DND-41 (cell line): ENCODE measurements at regions not wholly inside any gene's neighbourhood (a gene's known extent, or its start where the extent isn't known, plus 50 kb on each side); places are given as distances from the start of the nearest gene placed in this dataset.

Experiments
- ATAC-seq: fragments of 200-7000 bp; cut with Tn5 transposase; 3 replicates; pipeline ENCODE4 v1.9.1; 2021; ENCODE audit warnings: low read depth; ENCODE audit not compliant: insufficient read depth
- DNase-seq: peaks from one replicate; pipeline ENCODE4 v3.0.0-alpha.2; 2020
- H2AFZ ChIP-seq: 2 replicates; pipeline ENCODE4 v1.6.0; 2012; ENCODE audit warnings: low read depth, low read length
- H3K27ac ChIP-seq: 2 replicates; pipeline ENCODE4 v1.5.1; 2012; ENCODE audit warnings: low read length, inconsistent platforms
- H3K27me3 ChIP-seq: fragments of 200-600 bp; sonication (generic); 2 replicates; pipeline ENCODE4 v1.6.0; 2012; ENCODE audit warnings: low read length, mild to moderate bottlenecking, inconsistent platforms; ENCODE audit not compliant: insufficient read depth, poor library complexity
- H3K36me3 ChIP-seq: 2 replicates; pipeline ENCODE4 v1.5.1; 2012; ENCODE audit warnings: low read length, inconsistent platforms; ENCODE audit not compliant: insufficient read depth
- H3K4me1 ChIP-seq: 2 replicates; pipeline ENCODE4 v1.5.1; 2012; ENCODE audit warnings: mild to moderate bottlenecking, low read length; ENCODE audit not compliant: insufficient read depth
- H3K4me2 ChIP-seq: 2 replicates; pipeline ENCODE4 v1.6.0; 2012; ENCODE audit warnings: mild to moderate bottlenecking, moderate library complexity, low read length, inconsistent platforms; ENCODE audit not compliant: insufficient read depth
- H3K4me3 ChIP-seq, 2 experiments: fragments of 200-600 bp in 1 of 2; shearing (Covaris generic) in 1 of 2; 2 replicates each; pipeline ENCODE4 v1.5.1; 2012 to 2016; ENCODE audit warnings: inconsistent platforms in 2 of 2, low read length in 2 of 2, mild to moderate bottlenecking in 2 of 2, low read depth in 1 of 2, moderate library complexity in 1 of 2
- H3K79me2 ChIP-seq: 2 replicates; pipeline ENCODE4 v1.6.0; 2012; ENCODE audit warnings: low read length, inconsistent platforms; ENCODE audit not compliant: insufficient read depth
- H3K9ac ChIP-seq: 2 replicates; pipeline ENCODE4 v1.6.0; 2012; ENCODE audit warnings: low read depth, mild to moderate bottlenecking, inconsistent platforms, low read length, moderate library complexity
- H3K9me3 ChIP-seq: 2 replicates; pipeline ENCODE4 v1.5.1; 2012; ENCODE audit warnings: low read length, moderate library complexity, mild to moderate bottlenecking, inconsistent platforms; ENCODE audit not compliant: insufficient read depth, severe bottlenecking
- H4K20me1 ChIP-seq: 2 replicates; pipeline ENCODE4 v1.6.0; 2012; ENCODE audit warnings: low read length; ENCODE audit not compliant: insufficient read depth
- EZH2 ChIP-seq: IDR thresholded peaks from 3 replicates; pipeline ENCODE4 v1.6.1; 2012; ENCODE audit warnings: borderline replicate concordance, low read depth, mild to moderate bottlenecking, moderate library complexity, low read length, inconsistent platforms; ENCODE audit not compliant: severe bottlenecking
- TF ChIP-seq, protein P1 (sequence below): IDR thresholded peaks from 2 replicates; pipeline ENCODE4 v1.5.1; 2012; ENCODE audit warnings: borderline replicate concordance, low read length, moderate library complexity, mild to moderate bottlenecking; ENCODE audit not compliant: poor library complexity, severe bottlenecking; ENCODE audit errors: extremely low read depth

- H3K79me2 ChIP-seq: no peaks in the 10 kb centered on the region
- no peak overlapping the region for H3K9ac ChIP-seq
- H3K36me3 ChIP-seq: no peaks in the 10 kb centered on the region
- no peak overlapping the region for H3K4me2 ChIP-seq
- no peak for TF ChIP-seq EZH2
- TF ChIP-seq, protein P1, sequence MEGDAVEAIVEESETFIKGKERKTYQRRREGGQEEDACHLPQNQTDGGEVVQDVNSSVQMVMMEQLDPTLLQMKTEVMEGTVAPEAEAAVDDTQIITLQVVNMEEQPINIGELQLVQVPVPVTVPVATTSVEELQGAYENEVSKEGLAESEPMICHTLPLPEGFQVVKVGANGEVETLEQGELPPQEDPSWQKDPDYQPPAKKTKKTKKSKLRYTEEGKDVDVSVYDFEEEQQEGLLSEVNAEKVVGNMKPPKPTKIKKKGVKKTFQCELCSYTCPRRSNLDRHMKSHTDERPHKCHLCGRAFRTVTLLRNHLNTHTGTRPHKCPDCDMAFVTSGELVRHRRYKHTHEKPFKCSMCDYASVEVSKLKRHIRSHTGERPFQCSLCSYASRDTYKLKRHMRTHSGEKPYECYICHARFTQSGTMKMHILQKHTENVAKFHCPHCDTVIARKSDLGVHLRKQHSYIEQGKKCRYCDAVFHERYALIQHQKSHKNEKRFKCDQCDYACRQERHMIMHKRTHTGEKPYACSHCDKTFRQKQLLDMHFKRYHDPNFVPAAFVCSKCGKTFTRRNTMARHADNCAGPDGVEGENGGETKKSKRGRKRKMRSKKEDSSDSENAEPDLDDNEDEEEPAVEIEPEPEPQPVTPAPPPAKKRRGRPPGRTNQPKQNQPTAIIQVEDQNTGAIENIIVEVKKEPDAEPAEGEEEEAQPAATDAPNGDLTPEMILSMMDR: no peak
- H3K27me3 ChIP-seq: no peaks in the 10 kb centered on the region
- H4K20me1 ChIP-seq: no peaks in the 10 kb centered on the region
- DNase-seq: no peak
- no peaks in the 10 kb centered on the region for H3K9me3 ChIP-seq
- H3K4me3 ChIP-seq: no peak overlapping the region
- H2AFZ ChIP-seq: no peak overlapping the region
- H3K27ac ChIP-seq: no peak overlapping the region
- no peak for ATAC-seq
- no peaks in the 10 kb centered on the region for H3K4me1 ChIP-seq
These were observed 109.4 kb upstream of the TLL1 start for GRCh38 chr4:165763640-165764039.

DNA sequence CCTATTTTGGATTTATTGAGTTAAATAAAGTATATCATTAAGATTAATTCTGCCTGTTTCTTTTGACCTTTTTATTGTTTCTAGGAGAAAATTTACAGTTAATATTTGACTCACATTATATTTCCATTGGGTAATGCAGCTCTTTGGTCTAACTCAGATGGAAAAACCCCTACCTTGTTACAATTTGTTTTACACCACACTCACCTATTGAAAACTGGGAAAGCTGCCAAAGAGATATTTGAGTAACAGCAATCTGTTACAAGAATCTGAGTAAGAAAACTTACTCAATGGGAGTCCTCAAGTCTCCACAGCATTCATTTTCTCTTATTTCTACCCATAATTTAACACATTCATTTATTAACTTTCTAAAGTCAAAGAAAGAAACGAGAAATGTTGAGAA, 108.0 kb upstream of the TLL1 start:
- Histone ChIP-seq H3K36me3 (no peaks in the 10 kb centered on the region), H3K27me3 (no peaks in the 10 kb centered on the region), H3K9me3 (no peaks in the 10 kb centered on the region), H3K4me2 (no peak overlapping the region), H4K20me1 (no peaks in the 10 kb centered on the region), H3K79me2 (no peaks in the 10 kb centered on the region), H3K9ac (no peak overlapping the region), H3K4me1 (no peaks in the 10 kb centered on the region), H2AFZ (no peak overlapping the region), H3K27ac (no peak overlapping the region), H3K4me3 (no peak overlapping the region)
- ATAC-seq: no peak
- no peak for DNase-seq
- TF ChIP-seq, protein P1: no peak
- no peak for TF ChIP-seq EZH2

DNA sequence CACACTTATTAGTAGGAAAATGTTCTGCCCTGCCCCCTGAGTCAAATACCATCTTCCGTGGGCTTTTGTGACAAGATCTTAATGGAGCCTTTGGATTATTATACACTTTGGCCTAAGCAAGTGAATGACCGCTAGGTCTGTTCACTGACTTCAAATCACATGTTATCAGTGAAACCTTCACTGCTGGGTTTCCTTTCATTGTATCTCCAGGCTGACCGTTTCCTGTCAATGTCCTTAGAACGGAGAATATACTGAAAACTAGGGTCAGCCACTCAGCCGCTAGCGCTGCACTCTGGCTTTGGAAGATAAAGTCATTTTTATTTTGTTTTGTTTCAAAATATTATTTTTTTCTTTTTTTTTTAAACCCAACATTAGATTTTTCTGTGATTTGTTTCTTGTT, 107.0 kb upstream of the TLL1 start:
- no peaks in the 10 kb centered on the region for H3K4me1 ChIP-seq
- H3K9ac ChIP-seq: no peak overlapping the region
- no peaks in the 10 kb centered on the region for H3K9me3 ChIP-seq
- no peak overlapping the region for H3K4me2 ChIP-seq
- H3K4me3 ChIP-seq: no peak overlapping the region
- DNase-seq: no peak
- H3K79me2 ChIP-seq: no peaks in the 10 kb centered on the region
- no peak overlapping the region for H2AFZ ChIP-seq
- no peak overlapping the region for H3K27ac ChIP-seq
- no peaks in the 10 kb centered on the region for H3K36me3 ChIP-seq
- H3K27me3 ChIP-seq: no peaks in the 10 kb centered on the region
- ATAC-seq: no peak
- H4K20me1 ChIP-seq: no peaks in the 10 kb centered on the region
- TF ChIP-seq EZH2: no peak
- TF ChIP-seq, protein P1: no peak

DNA sequence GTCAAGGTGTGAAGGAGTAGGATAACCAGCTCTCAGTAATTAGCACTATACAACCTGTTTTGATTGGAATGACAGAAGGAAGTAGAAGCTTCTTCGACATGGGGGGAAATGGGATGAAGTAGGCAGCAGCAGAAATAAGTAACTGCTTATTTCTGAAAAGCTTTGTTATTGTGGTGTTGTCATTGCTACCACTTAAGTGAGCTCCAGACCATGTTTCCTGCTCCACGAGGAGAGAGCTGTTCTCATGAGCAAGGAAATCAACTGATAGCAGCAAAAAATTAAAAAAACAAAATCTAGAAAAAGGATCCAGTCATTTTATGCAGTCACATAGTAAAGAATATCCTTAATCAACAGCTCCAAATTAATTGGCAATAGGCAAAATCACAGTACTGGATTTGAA, 106.1 kb upstream of the TLL1 start:
- no peaks in the 10 kb centered on the region for H4K20me1 ChIP-seq

More for the DNA sequence above, 106.1 kb upstream of the TLL1 start:
- Histone ChIP-seq H3K4me3 (no peak overlapping the region), H3K27me3 (no peaks in the 10 kb centered on the region), H3K79me2 (no peaks in the 10 kb centered on the region), H3K36me3 (no peaks in the 10 kb centered on the region), H2AFZ (no peak overlapping the region), H3K9ac (no peak overlapping the region), H3K27ac (no peak overlapping the region), H3K9me3 (no peaks in the 10 kb centered on the region), H3K4me1 (no peaks in the 10 kb centered on the region), H3K4me2 (no peak overlapping the region)
- ATAC-seq: no peak
- TF ChIP-seq EZH2: no peak
- TF ChIP-seq, protein P1: no peak
- no peak for DNase-seq
